CD4-positive, alpha-beta T cell treated with Interleukin-15 for 4 hours (primary cell): ENCODE measurements at regions not wholly inside any gene's neighbourhood (a gene's known extent, or its start where the extent isn't known, plus 50 kb on each side); places are given as distances from the start of the nearest gene placed in this dataset.

Experiments
- DNase-seq: peaks from one replicate; pipeline ENCODE4 v3.0.0-alpha.2; 2020; ENCODE audit warnings: low spot score

DNA sequence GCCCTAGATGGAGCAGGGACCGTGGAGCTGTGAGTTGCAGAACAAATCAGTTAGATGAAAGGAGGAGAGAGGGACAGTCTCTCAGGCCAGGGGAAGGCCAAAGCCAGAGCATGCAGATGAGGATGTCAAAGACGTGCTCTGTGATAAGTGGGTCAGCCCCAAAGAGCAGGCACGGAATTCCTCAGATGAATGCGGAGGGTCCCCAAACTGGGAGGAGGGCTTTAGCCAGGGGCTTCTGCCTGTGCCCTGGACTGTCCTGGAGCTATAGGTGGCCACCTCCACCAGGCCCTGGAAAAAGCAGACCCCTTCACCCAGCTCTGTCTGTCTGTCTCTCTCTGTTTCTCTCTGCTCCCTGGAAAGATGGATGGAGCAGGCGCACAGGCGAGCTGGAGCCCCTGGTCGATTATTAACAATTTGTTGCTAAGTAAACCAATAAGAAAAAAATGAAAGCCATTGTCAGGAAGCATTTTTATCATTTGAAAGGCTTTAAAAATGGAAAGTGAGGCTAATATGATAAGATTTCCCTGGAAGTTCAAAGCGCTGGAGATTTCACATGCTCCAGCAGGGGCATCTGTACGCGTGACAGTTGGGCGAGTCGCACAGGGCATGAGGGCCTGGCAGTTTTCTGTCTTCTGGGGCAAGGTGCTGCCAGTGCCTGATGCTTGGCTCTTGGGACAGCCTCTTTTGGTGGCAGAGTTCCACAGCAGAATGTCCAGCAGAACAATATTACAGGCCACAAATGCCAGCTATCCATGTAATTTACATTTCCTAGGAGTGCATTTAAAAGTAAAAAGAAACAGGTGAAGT, 241.0 kb downstream of the GLI2 start:
- DNase-seq: no peak

DNA sequence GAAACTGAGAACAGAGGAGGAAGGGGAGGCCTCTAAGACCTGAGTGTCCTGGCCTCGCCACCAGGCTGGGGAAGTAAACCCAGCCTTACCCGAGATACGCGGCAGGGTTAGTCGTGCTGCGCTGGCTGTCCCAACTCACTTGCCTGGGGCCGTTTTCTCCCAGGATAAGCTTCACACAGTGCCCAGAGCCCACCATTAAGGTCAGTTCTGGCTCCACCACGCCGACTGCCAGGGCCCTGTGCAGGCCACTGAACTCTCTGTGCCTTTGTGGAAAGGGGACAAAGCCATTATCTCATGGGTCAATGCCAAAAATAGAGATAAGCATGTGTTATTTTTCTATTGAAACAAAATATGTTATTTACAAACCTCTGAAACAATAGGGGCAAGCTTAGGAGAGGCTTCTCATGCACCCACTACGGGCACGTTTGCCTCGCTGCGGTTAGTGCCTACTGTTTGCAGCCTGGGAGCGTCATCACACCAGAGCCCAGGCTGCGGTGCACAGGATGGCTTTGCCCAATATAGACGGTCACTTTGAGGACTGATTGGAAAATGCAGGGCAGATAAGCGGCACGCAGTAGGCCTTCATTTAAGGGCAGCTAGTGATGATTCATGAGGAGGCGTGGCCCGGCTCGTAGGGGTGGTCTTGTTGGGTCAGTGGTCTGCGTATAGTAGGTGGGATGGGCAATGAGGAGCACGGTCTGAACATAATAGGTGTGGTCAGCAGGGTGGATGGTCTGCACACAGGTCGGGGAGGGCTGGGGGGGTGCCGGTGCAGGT, 242.1 kb downstream of the GLI2 start:
- DNase-seq: no peak

DNA sequence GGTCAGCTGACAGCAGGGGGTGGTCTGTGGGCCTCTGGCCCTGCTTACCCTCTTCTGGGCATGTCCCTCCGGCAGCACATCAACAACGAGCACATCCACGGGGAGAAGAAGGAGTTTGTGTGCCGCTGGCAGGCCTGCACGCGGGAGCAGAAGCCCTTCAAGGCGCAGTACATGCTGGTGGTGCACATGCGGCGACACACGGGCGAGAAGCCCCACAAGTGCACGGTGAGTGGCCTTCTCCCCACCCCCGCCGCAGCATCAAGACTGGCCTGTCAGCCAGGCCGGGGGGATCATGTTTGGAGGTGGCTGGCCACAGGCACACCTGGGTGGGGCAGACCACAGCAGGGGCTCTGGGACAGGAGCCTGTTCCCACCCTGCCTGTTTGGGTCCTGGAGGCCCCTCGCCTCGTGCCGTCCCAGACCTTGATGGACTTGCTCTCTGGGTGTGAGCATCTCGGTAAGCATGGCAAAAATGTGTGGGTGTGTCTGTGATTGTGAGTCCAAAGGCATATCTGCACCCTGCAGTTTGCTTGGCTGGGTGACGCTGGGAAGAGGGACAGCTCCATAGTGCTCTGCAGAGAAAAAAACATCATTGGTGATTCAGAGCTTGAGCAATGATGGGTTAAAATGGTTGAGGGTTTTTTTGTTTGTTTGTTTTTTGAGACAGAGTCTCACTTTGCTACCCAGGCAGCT, 242.8 kb downstream of the GLI2 start:
- DNase-seq: no peak

DNA sequence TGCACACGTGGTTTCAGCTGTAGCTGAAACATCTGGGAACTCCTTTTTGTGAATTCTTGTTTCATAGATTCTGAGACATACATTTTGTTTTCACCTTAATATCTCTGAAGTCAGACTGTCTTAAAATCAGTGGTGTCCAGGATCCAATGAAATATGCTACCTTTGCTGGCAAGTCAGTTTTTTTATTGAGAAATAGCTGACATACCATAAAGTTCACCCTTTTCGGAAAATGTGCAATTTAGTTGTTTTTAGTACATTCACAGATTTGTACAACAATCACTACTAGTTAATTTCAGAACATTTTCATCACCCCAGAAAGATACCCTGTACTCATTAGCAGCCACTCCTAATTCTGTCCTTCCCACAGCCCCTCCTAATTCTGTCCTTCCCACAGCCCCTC, 243.7 kb downstream of the GLI2 start:
- DNase-seq: no peak

DNA sequence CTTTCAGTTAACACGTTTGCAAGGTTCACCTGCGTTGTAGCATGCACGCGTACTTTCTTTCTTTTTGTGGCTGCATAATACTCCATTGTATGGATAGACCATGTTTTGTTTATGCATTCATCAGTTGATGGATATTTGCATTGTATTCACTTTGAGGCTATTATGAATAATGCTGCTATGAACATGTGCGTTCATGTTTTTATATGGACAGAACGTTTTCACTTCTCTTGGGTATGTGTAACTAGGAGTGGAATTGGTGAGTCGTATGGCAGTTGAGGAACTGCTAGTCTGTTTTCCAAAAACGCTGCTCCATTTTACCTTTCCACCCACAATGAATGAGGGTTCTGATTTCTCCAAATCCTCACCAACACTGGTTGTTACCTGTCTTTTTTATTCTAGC, 244.3 kb downstream of the GLI2 start:
- DNase-seq: no peak

DNA sequence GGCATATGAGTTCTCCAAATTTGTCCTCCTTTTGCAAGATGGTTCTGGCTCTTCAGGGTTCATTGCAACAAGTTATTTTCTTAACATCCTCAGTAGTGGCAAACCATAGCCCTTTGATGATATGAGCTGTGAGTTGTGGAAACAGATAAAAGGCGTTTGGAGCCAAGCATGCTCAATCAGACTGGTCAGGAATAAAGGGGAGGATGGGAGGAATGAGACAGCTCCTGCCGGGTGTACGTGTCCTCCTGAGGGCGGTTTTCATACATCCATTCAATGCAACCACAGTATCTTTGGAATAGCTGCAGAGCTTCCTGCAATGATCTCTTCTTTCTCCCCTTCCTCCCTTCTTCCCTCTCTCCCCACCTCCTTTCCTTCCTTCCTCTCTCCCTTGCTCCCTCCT, 245.8 kb downstream of the GLI2 start:
- DNase-seq: no peak

DNA sequence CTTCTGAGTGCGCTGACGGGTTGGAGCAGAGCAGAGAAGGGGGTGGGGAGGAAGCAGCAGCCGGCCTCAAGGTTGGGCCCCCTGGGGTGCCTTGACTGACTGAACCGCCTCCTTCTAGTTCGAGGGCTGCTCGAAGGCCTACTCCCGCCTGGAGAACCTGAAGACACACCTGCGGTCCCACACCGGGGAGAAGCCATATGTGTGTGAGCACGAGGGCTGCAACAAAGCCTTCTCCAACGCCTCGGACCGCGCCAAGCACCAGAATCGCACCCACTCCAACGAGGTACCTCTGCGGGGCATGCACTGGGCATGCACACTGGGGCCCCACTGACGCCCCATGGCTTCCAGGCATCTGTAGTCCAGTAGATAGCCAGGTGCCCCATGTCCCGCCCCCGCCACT, 246.9 kb downstream of the GLI2 start:
- DNase-seq: no peak

DNA sequence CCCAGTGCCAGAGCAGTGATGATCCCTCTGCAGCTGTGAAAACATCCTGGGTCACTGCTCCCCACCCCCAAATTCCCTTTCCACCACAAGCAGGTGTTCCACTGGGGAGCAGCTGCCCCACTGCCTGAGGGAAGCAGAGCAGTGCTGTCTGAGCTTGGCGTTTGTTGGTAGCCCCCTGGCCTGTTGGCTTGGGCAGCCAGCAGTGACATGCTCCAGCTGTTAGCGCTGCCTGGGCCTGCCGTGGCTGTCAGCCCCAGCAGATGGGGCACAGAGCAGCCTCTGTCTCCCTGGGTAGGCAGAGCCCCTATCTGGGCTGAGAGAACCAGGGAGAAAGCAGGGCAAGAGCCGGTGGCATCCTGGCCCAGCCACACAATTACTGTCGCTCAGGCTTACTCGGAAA, 247.7 kb downstream of the GLI2 start:
- no peak for DNase-seq

DNA sequence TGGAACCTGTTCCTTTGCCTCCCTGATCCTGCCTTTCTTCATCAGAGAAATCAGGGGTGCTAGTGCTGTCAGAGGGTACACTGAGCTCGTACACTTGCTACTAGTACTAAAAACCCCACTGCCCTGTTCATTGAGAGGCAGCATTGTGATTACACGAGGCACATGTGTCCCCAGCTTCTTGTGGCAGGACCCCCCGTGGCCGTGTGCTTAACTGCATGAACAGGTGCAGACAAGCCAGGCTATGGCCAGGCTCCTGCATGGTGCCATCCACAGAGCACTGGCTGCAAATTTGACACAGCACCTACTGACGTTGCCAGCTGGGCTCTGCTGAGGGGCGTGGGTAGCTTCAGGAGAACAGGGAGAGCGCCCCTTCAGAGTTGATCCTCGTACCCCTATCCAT, 248.4 kb downstream of the GLI2 start:
- DNase-seq: no peak

DNA sequence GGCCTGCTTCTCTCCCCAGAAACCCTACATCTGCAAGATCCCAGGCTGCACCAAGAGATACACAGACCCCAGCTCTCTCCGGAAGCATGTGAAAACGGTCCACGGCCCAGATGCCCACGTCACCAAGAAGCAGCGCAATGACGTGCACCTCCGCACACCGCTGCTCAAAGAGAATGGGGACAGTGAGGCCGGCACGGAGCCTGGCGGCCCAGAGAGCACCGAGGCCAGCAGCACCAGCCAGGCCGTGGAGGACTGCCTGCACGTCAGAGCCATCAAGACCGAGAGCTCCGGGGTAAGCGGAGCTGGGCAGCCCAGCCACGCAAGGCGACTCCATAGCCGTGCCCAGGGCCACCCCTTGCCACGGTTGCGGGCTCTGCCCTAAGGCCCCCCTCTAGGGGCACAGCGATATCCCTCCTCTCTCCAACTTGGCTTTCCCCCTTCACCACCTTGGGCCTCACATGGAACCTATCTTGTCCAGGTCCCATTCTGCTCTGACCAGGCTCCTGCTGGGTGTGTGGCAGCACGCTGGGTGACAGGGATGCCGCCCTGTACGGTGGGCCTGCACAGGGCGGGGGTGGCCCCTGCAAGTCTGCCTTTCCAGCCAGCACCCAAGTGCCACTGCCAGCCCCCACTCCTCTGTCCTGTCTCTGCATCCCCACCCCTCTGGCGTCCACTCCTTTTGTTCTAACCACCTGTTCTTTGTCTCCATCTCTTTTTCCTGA, 248.9 kb downstream of the GLI2 start:
- no peak for DNase-seq

DNA sequence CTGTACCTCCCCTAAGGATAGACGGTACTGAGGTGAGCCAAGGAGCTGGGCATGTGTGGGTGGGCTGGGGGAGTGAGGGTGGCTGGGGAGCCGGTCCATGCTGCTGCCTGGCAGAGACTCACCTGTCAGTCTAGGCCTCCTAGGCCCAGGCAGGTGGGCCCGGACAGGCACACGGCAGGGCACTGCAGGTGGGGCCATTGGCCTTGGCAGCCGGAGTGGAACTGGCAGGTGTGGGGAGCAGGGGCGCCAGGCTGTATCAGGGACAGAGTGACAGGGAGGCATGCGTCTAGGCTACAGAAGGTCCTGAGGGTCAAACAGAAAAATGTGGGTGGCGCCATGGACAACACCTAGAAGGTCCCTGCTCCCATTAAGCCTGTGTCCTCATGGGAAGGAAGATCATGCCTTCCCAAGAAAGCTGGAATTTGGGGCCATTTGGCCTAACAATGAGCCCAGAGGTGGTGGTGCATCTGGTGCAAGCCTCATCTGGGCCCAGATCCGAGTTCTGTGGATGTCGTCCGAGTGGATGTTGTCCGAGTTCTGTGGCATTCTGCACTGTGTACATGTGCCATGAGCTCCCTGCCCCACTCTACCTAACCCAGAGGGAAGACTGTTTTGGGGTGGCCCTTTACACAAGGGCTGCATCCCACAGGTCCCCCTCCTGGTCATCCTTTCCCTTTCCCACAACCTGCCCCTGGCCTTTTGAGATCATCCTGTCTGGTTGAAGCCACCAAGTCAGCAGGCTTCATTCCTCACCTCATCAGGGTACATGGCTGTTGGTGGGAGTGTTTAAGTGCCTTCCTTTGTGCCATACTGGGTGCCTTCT, 249.7 kb downstream of the GLI2 start:
- no peak for DNase-seq

DNA sequence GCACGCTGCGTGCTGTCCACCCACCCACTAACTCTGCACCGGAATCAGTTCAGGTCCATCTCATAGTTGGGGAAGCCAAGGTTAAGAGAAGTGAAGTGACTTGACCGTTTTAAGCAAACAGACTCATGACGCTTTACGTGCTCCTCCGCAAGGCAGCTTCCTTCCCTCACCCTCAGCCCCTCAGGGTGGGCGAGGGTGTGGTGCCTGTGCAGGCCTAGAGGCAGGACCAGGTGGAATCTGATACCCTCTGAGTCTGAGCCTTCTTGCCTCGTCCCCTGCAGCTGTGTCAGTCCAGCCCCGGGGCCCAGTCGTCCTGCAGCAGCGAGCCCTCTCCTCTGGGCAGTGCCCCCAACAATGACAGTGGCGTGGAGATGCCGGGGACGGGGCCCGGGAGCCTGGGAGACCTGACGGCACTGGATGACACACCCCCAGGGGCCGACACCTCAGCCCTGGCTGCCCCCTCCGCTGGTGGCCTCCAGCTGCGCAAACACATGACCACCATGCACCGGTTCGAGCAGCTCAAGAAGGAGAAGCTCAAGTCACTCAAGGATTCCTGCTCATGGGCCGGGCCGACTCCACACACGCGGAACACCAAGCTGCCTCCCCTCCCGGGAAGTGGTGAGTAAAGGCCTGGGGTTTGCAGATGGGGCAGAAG, 250.5 kb downstream of the GLI2 start:
- no peak for DNase-seq

DNA sequence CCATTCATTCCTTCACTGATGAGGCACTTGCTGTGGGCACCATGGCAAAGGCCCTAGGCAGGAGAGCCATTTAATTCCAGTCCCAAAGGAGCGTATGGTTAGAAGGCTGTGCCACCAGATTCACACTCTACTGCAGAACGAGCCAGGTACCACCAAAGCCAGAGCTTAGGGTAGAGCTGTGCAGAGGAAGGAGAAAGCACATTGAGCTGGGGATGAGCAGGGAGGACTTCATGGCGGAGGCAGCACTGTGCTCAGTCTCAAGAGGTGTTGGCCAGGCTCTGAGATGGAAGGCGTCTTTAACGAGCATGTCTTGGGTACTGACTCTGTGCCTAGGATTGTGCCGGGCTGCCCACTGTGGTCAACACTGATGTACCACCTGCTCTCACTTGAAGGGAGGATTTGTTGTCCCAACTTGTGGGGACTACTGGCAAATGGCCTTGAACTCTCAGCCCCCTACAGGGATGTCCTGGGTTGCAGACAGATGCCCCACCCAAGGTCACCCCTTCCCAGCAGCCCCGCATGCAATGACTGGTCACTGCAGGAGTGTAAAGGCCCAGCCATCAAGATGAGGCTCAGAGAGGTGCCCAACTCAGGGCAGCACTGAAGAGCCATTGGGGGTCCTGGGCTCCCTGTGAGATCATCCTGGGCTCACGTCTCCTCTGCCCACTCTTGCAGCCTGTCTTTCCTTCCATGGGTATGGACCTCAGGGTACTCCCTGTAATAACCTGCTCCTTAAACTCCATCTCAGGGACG, 251.4 kb downstream of the GLI2 start:
- no peak for DNase-seq

DNA sequence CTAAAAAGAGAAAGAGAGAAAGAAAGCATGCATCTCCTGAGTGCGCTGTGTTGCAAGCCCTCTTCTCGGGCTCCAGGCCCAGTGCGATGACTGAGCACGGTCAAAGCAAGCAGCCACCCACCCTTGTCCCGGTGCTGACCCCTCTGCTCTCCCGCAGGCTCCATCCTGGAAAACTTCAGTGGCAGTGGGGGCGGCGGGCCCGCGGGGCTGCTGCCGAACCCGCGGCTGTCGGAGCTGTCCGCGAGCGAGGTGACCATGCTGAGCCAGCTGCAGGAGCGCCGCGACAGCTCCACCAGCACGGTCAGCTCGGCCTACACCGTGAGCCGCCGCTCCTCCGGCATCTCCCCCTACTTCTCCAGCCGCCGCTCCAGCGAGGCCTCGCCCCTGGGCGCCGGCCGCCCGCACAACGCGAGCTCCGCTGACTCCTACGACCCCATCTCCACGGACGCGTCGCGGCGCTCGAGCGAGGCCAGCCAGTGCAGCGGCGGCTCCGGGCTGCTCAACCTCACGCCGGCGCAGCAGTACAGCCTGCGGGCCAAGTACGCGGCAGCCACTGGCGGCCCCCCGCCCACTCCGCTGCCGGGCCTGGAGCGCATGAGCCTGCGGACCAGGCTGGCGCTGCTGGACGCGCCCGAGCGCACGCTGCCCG, 252.5 kb downstream of the GLI2 start:
- no peak for DNase-seq

DNA sequence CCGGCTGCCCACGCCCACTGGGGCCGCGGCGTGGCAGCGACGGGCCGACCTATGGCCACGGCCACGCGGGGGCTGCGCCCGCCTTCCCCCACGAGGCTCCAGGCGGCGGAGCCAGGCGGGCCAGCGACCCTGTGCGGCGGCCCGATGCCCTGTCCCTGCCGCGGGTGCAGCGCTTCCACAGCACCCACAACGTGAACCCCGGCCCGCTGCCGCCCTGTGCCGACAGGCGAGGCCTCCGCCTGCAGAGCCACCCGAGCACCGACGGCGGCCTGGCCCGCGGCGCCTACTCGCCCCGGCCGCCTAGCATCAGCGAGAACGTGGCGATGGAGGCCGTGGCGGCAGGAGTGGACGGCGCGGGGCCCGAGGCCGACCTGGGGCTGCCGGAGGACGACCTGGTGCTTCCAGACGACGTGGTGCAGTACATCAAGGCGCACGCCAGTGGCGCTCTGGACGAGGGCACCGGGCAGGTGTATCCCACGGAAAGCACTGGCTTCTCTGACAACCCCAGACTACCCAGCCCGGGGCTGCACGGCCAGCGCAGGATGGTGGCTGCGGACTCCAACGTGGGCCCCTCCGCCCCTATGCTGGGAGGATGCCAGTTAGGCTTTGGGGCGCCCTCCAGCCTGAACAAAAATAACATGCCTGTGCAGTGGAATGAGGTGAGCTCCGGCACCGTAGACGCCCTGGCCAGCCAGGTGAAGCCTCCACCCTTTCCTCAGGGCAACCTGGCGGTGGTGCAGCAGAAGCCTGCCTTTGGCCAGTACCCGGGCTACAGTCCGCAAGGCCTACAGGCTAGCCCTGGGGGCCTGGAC, 253.2 kb downstream of the GLI2 start:
- no peak for DNase-seq

DNA sequence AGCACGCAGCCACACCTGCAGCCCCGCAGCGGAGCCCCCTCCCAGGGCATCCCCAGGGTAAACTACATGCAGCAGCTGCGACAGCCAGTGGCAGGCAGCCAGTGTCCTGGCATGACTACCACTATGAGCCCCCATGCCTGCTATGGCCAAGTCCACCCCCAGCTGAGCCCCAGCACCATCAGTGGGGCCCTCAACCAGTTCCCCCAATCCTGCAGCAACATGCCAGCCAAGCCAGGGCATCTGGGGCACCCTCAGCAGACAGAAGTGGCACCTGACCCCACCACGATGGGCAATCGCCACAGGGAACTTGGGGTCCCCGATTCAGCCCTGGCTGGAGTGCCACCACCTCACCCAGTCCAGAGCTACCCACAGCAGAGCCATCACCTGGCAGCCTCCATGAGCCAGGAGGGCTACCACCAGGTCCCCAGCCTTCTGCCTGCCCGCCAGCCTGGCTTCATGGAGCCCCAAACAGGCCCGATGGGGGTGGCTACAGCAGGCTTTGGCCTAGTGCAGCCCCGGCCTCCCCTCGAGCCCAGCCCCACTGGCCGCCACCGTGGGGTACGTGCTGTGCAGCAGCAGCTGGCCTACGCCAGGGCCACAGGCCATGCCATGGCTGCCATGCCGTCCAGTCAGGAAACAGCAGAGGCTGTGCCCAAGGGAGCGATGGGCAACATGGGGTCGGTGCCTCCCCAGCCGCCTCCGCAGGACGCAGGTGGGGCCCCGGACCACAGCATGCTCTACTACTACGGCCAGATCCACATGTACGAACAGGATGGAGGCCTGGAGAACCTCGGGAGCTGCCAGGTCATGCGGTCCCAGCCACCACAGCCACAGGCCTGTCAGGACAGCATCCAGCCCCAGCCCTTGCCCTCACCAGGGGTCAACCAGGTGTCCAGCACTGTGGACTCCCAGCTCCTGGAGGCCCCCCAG, 254.1 kb downstream of the GLI2 start:
- no peak for DNase-seq

DNA sequence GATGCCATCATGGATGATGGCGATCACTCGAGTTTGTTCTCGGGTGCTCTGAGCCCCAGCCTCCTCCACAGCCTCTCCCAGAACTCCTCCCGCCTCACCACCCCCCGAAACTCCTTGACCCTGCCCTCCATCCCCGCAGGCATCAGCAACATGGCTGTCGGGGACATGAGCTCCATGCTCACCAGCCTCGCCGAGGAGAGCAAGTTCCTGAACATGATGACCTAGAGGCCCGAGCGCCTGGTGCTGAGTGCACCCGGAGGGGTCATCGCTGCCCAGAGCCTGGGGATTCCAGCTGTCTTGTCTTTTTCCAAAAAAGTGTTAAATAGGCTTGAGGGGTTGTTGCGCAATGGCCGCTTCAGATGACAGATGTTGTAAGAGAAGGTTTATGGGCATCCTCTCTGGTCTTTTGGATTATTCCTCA, 254.8 kb downstream of the GLI2 start:
- DNase-seq: no peak

DNA sequence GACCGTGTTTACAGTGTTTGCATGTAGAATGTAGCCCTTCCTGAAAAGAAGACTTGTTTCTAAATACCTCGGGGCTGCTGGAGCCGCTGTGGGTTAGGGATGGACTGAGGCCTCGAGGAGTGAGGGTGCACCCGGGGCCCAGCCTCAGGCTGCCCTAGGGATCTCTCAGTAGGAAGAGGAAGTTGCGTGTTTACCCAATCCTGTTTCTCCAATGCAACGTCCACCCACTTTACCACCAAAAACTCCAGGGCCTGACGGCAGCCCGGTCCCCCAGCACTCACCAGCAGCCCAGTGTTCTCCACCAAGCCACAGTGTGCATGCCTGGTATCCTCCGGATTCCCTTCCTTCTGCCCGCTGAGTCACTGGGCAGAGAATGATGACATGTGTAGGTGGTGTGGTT, 255.8 kb downstream of the GLI2 start:
- no peak for DNase-seq
